ENCODE measurements at regions not wholly inside any gene's neighbourhood (a gene's known extent, or its start where the extent isn't known, plus 50 kb on each side); places are given as distances from the start of the nearest gene placed in this dataset.

- DNase-seq = no peak
Measured at GRCh38 chr6:150713487-150713886, 113.8 kb downstream of the PLEKHG1 start.

GRCh38 chr6:150713931-150714330, 114.2 kb downstream of the PLEKHG1 start:
- DNase-seq = no peak

- no peak for DNase-seq
Measured at GRCh38 chr6:150715133-150715532, 115.4 kb downstream of the PLEKHG1 start.

GRCh38 chr6:150717419-150717818, 117.7 kb downstream of the PLEKHG1 start:
- DNase-seq = no peak

GRCh38 chr6:150719099-150719766, 119.5 kb downstream of the PLEKHG1 start:
- no peak for DNase-seq

- DNase-seq = no peak
Measured at GRCh38 chr6:150719831-150720230, 120.1 kb downstream of the PLEKHG1 start.

- no peak for DNase-seq
Measured at GRCh38 chr6:150720774-150721233, 121.1 kb downstream of the PLEKHG1 start.

- no peak for DNase-seq
Measured at GRCh38 chr6:150721418-150722266, 122.0 kb downstream of the PLEKHG1 start.

GRCh38 chr6:150722614-150723344, 123.1 kb downstream of the PLEKHG1 start:
- DNase-seq = no peak

GRCh38 chr6:150723345-150723658, 123.6 kb downstream of the PLEKHG1 start:
- DNase-seq = no peak

- no peak for DNase-seq
Measured at GRCh38 chr6:150723857-150724256, 124.2 kb downstream of the PLEKHG1 start.

- no peak for DNase-seq
Measured at GRCh38 chr6:150725795-150726194, 126.1 kb downstream of the PLEKHG1 start.

GRCh38 chr6:150729188-150729748, 129.6 kb downstream of the PLEKHG1 start:
- no peak for DNase-seq

- DNase-seq = no peak
Measured at GRCh38 chr6:150730801-150731457, 131.2 kb downstream of the PLEKHG1 start.

GRCh38 chr6:150732765-150733539, 132.6 kb upstream of the MTHFD1L start:
- DNase-seq = no peak

- no peak for DNase-seq
Measured at GRCh38 chr6:150733726-150734125, 131.8 kb upstream of the MTHFD1L start.

GRCh38 chr6:150734235-150734634, 131.3 kb upstream of the MTHFD1L start:
- DNase-seq = no peak

- no peak for DNase-seq
Measured at GRCh38 chr6:150735341-150735851, 130.1 kb upstream of the MTHFD1L start.

GRCh38 chr6:150738092-150738629, 127.3 kb upstream of the MTHFD1L start:
- no peak for DNase-seq

GRCh38 chr6:150739711-150740349, 125.7 kb upstream of the MTHFD1L start:
- no peak for DNase-seq

- no peak for DNase-seq
Measured at GRCh38 chr6:150740453-150740852, 125.0 kb upstream of the MTHFD1L start.
